Glutamatergic neuron (in vitro differentiated cells): ENCODE measurements at regions not wholly inside any gene's neighbourhood (a gene's known extent, or its start where the extent isn't known, plus 50 kb on each side); places are given as distances from the start of the nearest gene placed in this dataset.

Experiments
- DNase-seq: peaks from one replicate; pipeline ENCODE4 v3.0.0; 2022
- H3K27ac Mint-ChIP-seq: one replicate; pipeline ENCODE4 v1.8.0; 2020; ENCODE audit warnings: mild to moderate bottlenecking, mixed read lengths, inconsistent platforms; ENCODE audit not compliant: unreplicated experiment
- H3K27me3 Mint-ChIP-seq: one replicate; pipeline ENCODE4 v1.8.0; 2020; ENCODE audit warnings: mild to moderate bottlenecking, moderate library complexity, mixed read lengths, inconsistent platforms; ENCODE audit not compliant: unreplicated experiment
- H3K36me3 Mint-ChIP-seq: one replicate; pipeline ENCODE4 v1.8.0; 2020; ENCODE audit warnings: mild to moderate bottlenecking, mixed read lengths, inconsistent platforms; ENCODE audit not compliant: unreplicated experiment
- H3K4me1 Mint-ChIP-seq: one replicate; pipeline ENCODE4 v1.8.0; 2020; ENCODE audit warnings: mild to moderate bottlenecking, low read depth, mixed read lengths, inconsistent platforms; ENCODE audit not compliant: unreplicated experiment
- H3K4me3 Mint-ChIP-seq: one replicate; pipeline ENCODE4 v1.8.0; 2020; ENCODE audit warnings: mild to moderate bottlenecking, mixed read lengths, inconsistent platforms; ENCODE audit not compliant: unreplicated experiment
- H3K9me3 Mint-ChIP-seq: one replicate; pipeline ENCODE4 v1.8.0; 2020; ENCODE audit warnings: mild to moderate bottlenecking, moderate library complexity, mixed read lengths, inconsistent platforms; ENCODE audit not compliant: unreplicated experiment
- CTCF ChIP-seq: fragments of 200-600 bp; sonication (generic); IDR thresholded peaks from one replicate; pipeline ENCODE4 v1.5.0; 2021; ENCODE audit not compliant: partially characterized antibody, unreplicated experiment

GRCh38 chr5:133866903-133867245 lies 101.6 kb downstream of the C5orf15 start:
- H3K4me1 Mint-ChIP-seq, result peaks cover 51% of the 10 kb centered on the region
- peaks cover 15% of the 10 kb centered on the region for H3K27me3 Mint-ChIP-seq
- DNase-seq, result no peak
- peaks cover 15% of the 10 kb centered on the region for H3K9me3 Mint-ChIP-seq
- H3K36me3 Mint-ChIP-seq, result no peaks in the 10 kb centered on the region
- TF ChIP-seq CTCF, result no peak
- H3K27ac Mint-ChIP-seq, result no peak overlapping the region
- H3K4me3 Mint-ChIP-seq, result no peak overlapping the region

GRCh38 chr5:133866160-133866902 lies 102.1 kb downstream of the C5orf15 start:
- no peak for TF ChIP-seq CTCF
- peaks cover 15% of the 10 kb centered on the region for H3K27me3 Mint-ChIP-seq
- H3K4me1 Mint-ChIP-seq, result peaks cover 51% of the 10 kb centered on the region
- H3K36me3 Mint-ChIP-seq, result peaks cover 3% of the 10 kb centered on the region
- no peak overlapping the region for H3K27ac Mint-ChIP-seq
- H3K9me3 Mint-ChIP-seq, result peaks cover 16% of the 10 kb centered on the region
- DNase-seq, result no peak
- no peak overlapping the region for H3K4me3 Mint-ChIP-seq

- H3K36me3 Mint-ChIP-seq, result peaks cover 8% of the 10 kb centered on the region
- no peak overlapping the region for H3K4me3 Mint-ChIP-seq
- DNase-seq, result no peak
- H3K27ac Mint-ChIP-seq, result no peak overlapping the region
- H3K9me3 Mint-ChIP-seq, result peaks cover 20% of the 10 kb centered on the region
- peaks cover 46% of the 10 kb centered on the region for H3K4me1 Mint-ChIP-seq
- TF ChIP-seq CTCF, result no peak
- H3K27me3 Mint-ChIP-seq, result peaks cover 15% of the 10 kb centered on the region
Observed at GRCh38 chr5:133865113-133865512, 103.3 kb downstream of the C5orf15 start.

- TF ChIP-seq CTCF, result no peak
- peaks cover 20% of the 10 kb centered on the region for H3K9me3 Mint-ChIP-seq
- no peak overlapping the region for H3K4me3 Mint-ChIP-seq
- H3K36me3 Mint-ChIP-seq, result peaks cover 9% of the 10 kb centered on the region
- DNase-seq, result no peak
- H3K27me3 Mint-ChIP-seq, result peaks cover 15% of the 10 kb centered on the region
- peaks cover 42% of the 10 kb centered on the region for H3K4me1 Mint-ChIP-seq
- no peak overlapping the region for H3K27ac Mint-ChIP-seq
Observed at GRCh38 chr5:133864711-133865110, 103.7 kb downstream of the C5orf15 start.

GRCh38 chr5:133863857-133864585 lies 104.4 kb downstream of the C5orf15 start:
- no peak for TF ChIP-seq CTCF
- Mint-ChIP-seq H3K4me1 (peaks cover 35% of the 10 kb centered on the region), H3K27me3 (peaks cover 10% of the 10 kb centered on the region), H3K4me3 (no peak overlapping the region), H3K27ac (peak overlapping the region; percentile 19), H3K36me3 (peaks cover 16% of the 10 kb centered on the region), H3K9me3 (peaks cover 16% of the 10 kb centered on the region)
- no peak for DNase-seq
